H1 (cell line): ENCODE measurements at regions not wholly inside any gene's neighbourhood (a gene's known extent, or its start where the extent isn't known, plus 50 kb on each side); places are given as distances from the start of the nearest gene placed in this dataset.

Experiments
- YY1 ChIP-seq: IDR thresholded peaks from 2 replicates; pipeline ENCODE4 v1.6.1; 2011; ENCODE audit warnings: low read depth, mild to moderate bottlenecking, low read length

GRCh38 chr2:5042666-5043440 is 649.3 kb upstream of the SOX11 start (continued):
- TF ChIP-seq YY1 = no peak
